Sigmoid colon (tissue), 6 donors: ENCODE measurements at regions not wholly inside any gene's neighbourhood (a gene's known extent, or its start where the extent isn't known, plus 50 kb on each side); places are given as distances from the start of the nearest gene placed in this dataset.
"Not testable (repeated sequence)": the region's sequence is repeated elsewhere in the genome, so short reads cannot be mapped to it uniquely, and the experiment has no call there.

Experiments
- DNase-seq: peaks from one replicate; pipeline ENCODE4 v3.0.0-alpha.2; 2019
- H3K27ac ChIP-seq, 4 donors: fragments of 200-600 bp; sonication (generic); one replicate each; pipeline ENCODE4 v1.5.1; 2016 to 2019; ENCODE audit warnings: mild to moderate bottlenecking in 1 of 4
- H3K27me3 ChIP-seq, 3 donors: fragments of 200-600 bp; sonication (generic); one replicate each; pipeline ENCODE4 v1.5.1; 2019; ENCODE audit warnings: mild to moderate bottlenecking in 1 of 3
- H3K36me3 ChIP-seq, 4 donors: fragments of 200-600 bp; sonication (generic); one replicate each; pipeline ENCODE4 v1.5.1; 2016 to 2019
- H3K4me1 ChIP-seq, 4 donors: fragments of 200-600 bp; sonication (generic); one replicate each; pipeline ENCODE4 v1.5.1; 2017 to 2019
- H3K4me3 ChIP-seq, 4 donors: fragments of 200-600 bp; sonication (generic); one replicate each; pipeline ENCODE4 v1.5.1; 2017 to 2019; ENCODE audit warnings: mild to moderate bottlenecking in 2 of 4, moderate library complexity in 1 of 4
- H3K9me3 ChIP-seq, 4 donors: fragments of 200-600 bp in 3 of 4; sonication (generic) in 3 of 4; one replicate each; pipeline versions ENCODE4 v1.5.1 to v1.6.1; 2013 to 2019
- EP300 ChIP-seq, 4 donors: sonication (generic); formaldehyde crosslinking; IDR thresholded peaks; one replicate each; pipeline ENCODE4 v1.6.1; 2017; ENCODE audit warnings: antibody characterized with exemption in 4 of 4
- POLR2A ChIP-seq, 2 donors: fragments of 450-650 bp; IDR thresholded peaks; one replicate each; pipeline ENCODE4 v1.6.1; 2016; ENCODE audit warnings: antibody characterized with exemption in 2 of 2, mild to moderate bottlenecking in 2 of 2, moderate library complexity in 2 of 2
- POLR2AphosphoS5 ChIP-seq, 4 donors: sonication (generic); formaldehyde crosslinking; IDR thresholded peaks; one replicate each; pipeline ENCODE4 v1.6.1; 2017; ENCODE audit warnings: antibody characterized with exemption in 4 of 4
- WGBS, 2 donors: extraction: QIAGEN DNeasy Blood & Tissue Kit; methylation state at CpG; one replicate each; pipeline ENCODE4 v1.1.7; 2013; 5-methylcytosine and 5-hydroxymethylcytosine counted together
- intact Hi-C: fragments of 100-400 bp; cut with DNase I; formaldehyde crosslinking; loops from one replicate; pipeline ENCODE4 v1.15.1; 2023
- TF ChIP-seq, protein P1 (sequence below), 4 experiments: fragments of 450-650 bp in 3 of 4; fragments of 200-600 bp in 1 of 4; IDR thresholded peaks; one replicate each; pipeline ENCODE4 v1.5.1; 2016 to 2019; ENCODE audit warnings: antibody characterized with exemption in 4 of 4, mild to moderate bottlenecking in 3 of 4, moderate library complexity in 2 of 4
- donor health status: healthy with polysubstance abuse.
- donor health status: healthy.

DNA sequence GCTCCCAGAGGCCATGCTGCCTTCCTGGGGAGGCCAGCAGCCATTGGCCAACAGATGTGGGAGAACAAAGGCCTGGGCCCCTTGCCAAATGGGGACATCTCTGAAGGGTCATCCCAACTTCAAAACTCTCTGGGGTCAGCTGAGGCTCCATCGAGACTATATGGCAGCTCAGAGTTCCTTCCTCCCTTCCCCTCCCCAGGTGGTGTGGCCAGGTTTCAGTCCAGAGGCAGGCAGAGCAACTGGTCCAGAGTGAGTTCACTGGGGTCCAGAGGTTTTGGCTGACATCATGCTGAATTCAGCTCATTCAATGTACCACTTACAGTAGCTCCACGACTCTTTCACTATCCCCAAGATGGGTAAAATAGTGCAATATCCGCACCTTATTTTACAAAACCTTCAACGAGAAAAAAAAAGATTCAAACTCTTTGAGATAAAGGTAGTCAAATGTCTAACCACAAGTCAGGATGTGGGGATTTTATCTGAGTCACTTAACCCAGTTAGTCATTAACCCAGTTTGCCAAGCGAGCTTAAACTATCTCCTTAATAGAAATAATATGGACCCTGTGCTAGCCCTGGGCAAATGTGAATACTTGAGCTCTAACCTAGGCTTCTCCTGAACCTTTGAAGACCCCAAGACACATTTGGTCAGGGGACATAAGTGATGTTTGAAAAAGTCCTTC is 108.4 kb upstream of the PLEKHG1 start:
- H3K9me3 ChIP-seq, result no peaks in the 10 kb centered on the region
- H3K36me3 ChIP-seq, result no peaks in the 10 kb centered on the region
- TF ChIP-seq, protein P1, sequence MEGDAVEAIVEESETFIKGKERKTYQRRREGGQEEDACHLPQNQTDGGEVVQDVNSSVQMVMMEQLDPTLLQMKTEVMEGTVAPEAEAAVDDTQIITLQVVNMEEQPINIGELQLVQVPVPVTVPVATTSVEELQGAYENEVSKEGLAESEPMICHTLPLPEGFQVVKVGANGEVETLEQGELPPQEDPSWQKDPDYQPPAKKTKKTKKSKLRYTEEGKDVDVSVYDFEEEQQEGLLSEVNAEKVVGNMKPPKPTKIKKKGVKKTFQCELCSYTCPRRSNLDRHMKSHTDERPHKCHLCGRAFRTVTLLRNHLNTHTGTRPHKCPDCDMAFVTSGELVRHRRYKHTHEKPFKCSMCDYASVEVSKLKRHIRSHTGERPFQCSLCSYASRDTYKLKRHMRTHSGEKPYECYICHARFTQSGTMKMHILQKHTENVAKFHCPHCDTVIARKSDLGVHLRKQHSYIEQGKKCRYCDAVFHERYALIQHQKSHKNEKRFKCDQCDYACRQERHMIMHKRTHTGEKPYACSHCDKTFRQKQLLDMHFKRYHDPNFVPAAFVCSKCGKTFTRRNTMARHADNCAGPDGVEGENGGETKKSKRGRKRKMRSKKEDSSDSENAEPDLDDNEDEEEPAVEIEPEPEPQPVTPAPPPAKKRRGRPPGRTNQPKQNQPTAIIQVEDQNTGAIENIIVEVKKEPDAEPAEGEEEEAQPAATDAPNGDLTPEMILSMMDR (IDR thresholded peaks at IDR 0.05), result no peak
- TF ChIP-seq POLR2A (IDR thresholded peaks at IDR 0.05) (no peak), POLR2AphosphoS5 (IDR thresholded peaks at IDR 0.05) (no peak), EP300 (IDR thresholded peaks at IDR 0.05) (no peak)
- no peak overlapping the region for H3K27ac ChIP-seq
- DNase-seq, result no peak
- 53 to 69% methylated on average over 5 of the region's 5 CpGs for WGBS, 2 donors
- intact Hi-C loops, result no loop called here
- peaks cover 0 to 5% (median 0%) of the 10 kb centered on the region in 4 donors for H3K4me1 ChIP-seq
- H3K27me3 ChIP-seq, result no peaks in the 10 kb centered on the region
- H3K4me3 ChIP-seq, result no peak overlapping the region

DNA sequence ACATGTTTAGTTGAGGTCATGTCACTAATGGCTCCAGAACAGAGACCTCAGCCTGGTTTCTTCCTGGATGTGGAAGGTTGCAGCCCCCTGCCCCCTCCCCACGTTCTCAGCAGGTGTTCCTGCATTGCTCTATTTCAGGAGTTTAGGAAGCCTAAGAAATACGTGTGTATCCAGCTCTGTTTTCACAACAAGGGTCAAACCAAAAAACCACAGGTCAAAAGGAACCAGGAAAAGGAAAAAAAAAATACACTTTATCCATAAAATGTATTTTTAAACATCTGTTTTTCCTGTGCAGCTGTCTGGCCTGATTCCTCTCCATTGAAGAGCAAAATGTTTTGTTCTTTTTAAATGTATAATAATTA is 107.9 kb upstream of the PLEKHG1 start:
- no peak overlapping the region for H3K4me3 ChIP-seq
- H3K4me1 ChIP-seq, result peaks cover 0 to 4% (median 0%) of the 10 kb centered on the region in 4 donors
- DNase-seq, result no peak
- WGBS, 2 donors, result 42 to 54% methylated on average over 2 of the region's 2 CpGs
- H3K27me3 ChIP-seq, result no peaks in the 10 kb centered on the region
- no peak for TF ChIP-seq POLR2A (IDR thresholded peaks at IDR 0.05)
- TF ChIP-seq, protein P1 (IDR thresholded peaks at IDR 0.05), result no peak
- TF ChIP-seq POLR2AphosphoS5 (IDR thresholded peaks at IDR 0.05), result no peak
- TF ChIP-seq EP300 (IDR thresholded peaks at IDR 0.05), result no peak
- H3K9me3 ChIP-seq, result no peaks in the 10 kb centered on the region
- no peaks in the 10 kb centered on the region for H3K36me3 ChIP-seq
- H3K27ac ChIP-seq, result no peak overlapping the region
- intact Hi-C loops, result no loop called here

DNA sequence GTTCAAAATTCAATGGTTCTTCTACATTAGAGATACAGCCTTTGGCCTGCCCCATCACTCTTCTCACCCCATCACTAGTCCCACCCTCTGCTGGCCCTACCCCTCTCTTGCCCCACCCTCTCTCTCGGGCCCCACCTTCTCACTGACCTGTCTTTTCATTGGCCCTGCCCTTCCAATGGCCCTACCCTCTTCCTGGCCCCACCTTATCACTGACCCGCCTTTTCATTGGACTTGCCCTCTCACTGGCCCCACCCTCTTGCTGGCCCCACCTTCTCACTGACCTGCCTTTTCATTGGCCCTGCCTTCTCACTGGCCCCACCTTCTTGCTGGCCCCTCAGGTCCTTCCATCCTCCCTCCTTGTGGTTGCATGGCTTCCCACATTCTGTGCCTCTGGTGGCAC is 107.2 kb upstream of the PLEKHG1 start:
- intact Hi-C loops, result no loop called here

DNA sequence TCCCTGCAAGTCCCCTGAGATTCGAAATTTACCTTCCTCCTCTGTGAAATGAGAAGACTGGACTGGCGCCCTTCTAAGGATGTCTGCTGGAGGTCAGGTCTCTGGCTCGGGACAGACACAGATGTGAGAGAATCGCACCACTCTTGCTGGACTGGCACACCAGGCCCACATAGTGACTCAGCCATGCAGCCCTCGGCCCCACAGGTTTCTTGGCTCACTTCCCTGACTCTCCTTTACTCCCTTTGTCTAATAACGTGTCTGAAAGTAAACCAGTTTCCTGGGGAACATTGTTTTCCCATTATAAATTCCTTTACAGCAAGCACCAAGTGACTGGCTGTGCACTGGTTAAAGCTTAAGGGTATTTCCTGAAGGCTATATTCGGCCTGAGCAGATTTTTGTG is 106.7 kb upstream of the PLEKHG1 start:
- no peaks in the 10 kb centered on the region for H3K36me3 ChIP-seq
- WGBS, 2 donors, result 71 to 86% methylated on average over 7 of the region's 7 CpGs
- no peak for TF ChIP-seq POLR2AphosphoS5 (IDR thresholded peaks at IDR 0.05)
- TF ChIP-seq EP300 (IDR thresholded peaks at IDR 0.05), result no peak
- TF ChIP-seq, protein P1 (IDR thresholded peaks at IDR 0.05), result no peak
- TF ChIP-seq POLR2A (IDR thresholded peaks at IDR 0.05), result no peak
- no peak for DNase-seq
- no peak overlapping the region for H3K27ac ChIP-seq
- H3K4me1 ChIP-seq, result peaks cover 0 to 4% (median 0%) of the 10 kb centered on the region in 4 donors
- H3K27me3 ChIP-seq, result no peaks in the 10 kb centered on the region
- intact Hi-C loops, result no loop called here
- no peak overlapping the region for H3K4me3 ChIP-seq
- H3K9me3 ChIP-seq, result no peaks in the 10 kb centered on the region

More for the DNA sequence above, 107.2 kb upstream of the PLEKHG1 start:
- no peaks in the 10 kb centered on the region for H3K9me3 ChIP-seq
- WGBS, 2 donors, result 92 to 95% methylated on average over 2 of the region's 2 CpGs
- peaks cover 0 to 4% (median 0%) of the 10 kb centered on the region in 4 donors for H3K4me1 ChIP-seq
- no peaks in the 10 kb centered on the region for H3K36me3 ChIP-seq
- TF ChIP-seq EP300 (IDR thresholded peaks at IDR 0.05), result no peak
- TF ChIP-seq, protein P1 (IDR thresholded peaks at IDR 0.05), result no peak
- TF ChIP-seq POLR2A (IDR thresholded peaks at IDR 0.05), result no peak
- TF ChIP-seq POLR2AphosphoS5 (IDR thresholded peaks at IDR 0.05), result no peak
- no peak overlapping the region for H3K4me3 ChIP-seq
- H3K27me3 ChIP-seq, result no peaks in the 10 kb centered on the region
- DNase-seq, result no peak
- H3K27ac ChIP-seq, result no peak overlapping the region

DNA sequence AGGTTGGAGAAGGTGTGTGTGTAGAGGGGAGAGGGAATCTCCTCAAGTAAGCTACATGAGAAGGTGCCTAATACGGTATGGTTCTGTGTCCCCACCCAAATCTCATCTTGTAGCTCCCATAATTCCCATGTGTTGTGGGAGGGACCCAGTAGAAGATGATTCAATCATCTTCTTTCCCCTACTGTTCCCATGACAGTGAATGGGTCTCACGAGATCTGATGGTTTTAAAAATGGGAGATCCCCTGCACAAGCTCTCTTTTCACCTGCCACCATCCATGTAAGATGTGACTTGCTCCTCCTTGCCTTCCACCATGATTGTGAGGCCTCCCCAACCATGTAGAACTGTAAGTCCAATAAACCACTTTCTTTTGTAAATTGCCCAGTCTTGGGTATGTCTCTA is 106.1 kb upstream of the PLEKHG1 start:
- H3K36me3 ChIP-seq, H3K9me3 ChIP-seq, H3K27me3 ChIP-seq, intact Hi-C loops, H3K4me3 ChIP-seq, DNase-seq, H3K27ac ChIP-seq, H3K4me1 ChIP-seq: not testable (repeated sequence)
- WGBS, 2 donors, result 94 to 99% methylated on average over 2 of the region's 2 CpGs
